Amygdala (tissue), 56 donors: ENCODE measurements at regions not wholly inside any gene's neighbourhood (a gene's known extent, or its start where the extent isn't known, plus 50 kb on each side); places are given as distances from the start of the nearest gene placed in this dataset.

ENCODE experiments used
- DNase-seq, 56 donors: peaks; one replicate each; lab custom pipeline; 2025; lab: John Stamatoyannopoulos, UW

DNA sequence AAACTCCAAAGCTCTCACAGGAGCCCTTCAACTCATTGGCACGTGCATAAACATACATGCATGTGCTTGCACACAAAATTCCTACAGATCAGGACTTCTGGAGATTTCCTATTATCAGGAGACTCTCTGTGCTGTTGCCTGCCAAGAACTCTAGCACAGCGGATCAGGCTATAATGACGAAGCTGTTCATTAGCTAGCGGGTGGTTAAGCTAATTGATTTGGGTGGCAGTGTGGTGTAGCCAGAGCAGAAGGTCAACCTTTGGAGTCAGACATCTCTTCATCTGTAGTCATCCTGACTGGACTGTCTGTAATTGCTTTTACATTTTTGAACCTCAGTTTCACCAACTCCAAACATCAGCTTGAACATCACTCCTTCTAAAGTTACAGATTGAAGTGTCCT, 69.0 kb downstream of the KIF2B start:
- DNase-seq: no peak

DNA sequence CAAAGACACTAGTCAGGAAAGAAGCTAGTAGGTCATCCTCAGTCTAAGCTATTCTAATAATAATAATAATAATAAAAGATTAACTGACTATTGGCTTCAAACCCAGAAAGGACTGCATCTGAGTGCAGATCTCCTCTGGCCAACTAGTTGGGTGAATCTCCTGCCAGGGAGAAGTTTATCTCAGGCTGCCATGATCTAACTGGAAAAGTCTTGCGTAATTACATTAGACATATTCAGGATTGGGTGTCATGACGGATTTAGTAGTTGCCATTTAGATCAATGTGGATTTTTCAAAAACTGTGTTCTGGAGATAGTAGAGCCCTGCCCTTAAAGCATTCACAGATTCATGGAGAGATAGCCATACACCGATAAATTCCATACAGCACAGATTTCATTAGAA, 69.5 kb downstream of the KIF2B start:
- DNase-seq: no peak

- DNase-seq: no peak
Observed at GRCh38 chr17:53894591-53894990, 71.9 kb downstream of the KIF2B start.

DNA sequence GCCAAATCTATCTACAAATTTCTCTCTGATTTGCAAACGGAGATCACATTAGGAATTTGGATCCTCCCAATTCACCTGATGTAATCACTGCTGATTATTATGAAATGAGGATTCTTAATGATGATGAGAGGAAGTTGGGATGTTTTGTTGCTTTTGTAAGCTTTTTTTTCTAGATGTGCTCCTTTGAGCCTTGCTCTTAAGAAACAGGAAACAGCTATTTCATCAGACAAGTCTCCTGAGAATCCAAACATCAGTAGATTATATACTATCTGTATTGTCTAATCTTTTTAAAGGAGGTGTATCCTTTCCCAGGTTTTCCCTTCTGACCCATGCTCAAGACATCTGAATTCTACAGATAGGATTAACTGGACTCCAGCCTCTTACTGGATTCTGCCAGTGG, 73.3 kb downstream of the KIF2B start:
- no peak for DNase-seq

- DNase-seq: no peak
Observed at GRCh38 chr17:53900951-53901350, 78.2 kb downstream of the KIF2B start.

- DNase-seq: no peak
Observed at GRCh38 chr17:53907435-53907834, 84.7 kb downstream of the KIF2B start.

GRCh38 chr17:53909802-53910201, 87.1 kb downstream of the KIF2B start:
- no peak for DNase-seq

DNA sequence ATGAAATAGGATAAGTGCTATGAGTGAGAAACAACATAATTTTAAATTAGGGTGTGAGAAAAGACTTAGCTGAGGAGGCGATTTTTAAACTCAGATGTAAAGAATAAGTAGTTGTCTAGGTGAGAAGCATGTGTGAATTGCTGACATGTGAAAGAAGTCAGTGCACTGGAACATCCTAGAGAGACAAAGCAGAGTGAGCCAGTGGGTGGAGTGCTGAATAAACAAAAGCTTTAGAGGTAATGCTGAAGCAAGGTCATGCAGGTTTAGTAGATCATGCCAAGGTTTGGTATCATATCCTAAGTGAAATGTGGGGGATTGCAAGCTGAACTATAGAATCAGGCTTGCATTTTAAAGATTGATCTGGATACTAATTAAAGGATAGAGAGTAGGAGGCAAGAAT, 89.4 kb downstream of the KIF2B start:
- no peak for DNase-seq

DNA sequence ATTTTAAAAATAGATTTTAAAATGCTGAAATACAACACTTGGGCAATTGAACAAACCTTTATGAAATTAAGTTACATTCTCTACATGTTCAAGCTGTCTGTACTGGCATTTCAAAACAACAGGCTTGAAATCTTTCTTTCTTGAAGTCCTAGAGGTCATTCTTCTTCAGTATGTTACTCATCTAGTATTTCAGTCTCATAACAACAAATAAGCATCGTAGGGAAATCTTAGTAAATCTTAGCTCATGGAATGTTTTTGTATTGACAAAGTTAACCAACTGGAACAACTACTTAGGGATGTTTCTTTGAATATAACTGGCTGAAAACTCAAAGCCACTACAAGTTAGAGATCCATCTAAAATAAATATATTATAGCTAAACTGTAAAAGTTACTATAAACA, 96.6 kb downstream of the KIF2B start:
- no peak for DNase-seq

DNA sequence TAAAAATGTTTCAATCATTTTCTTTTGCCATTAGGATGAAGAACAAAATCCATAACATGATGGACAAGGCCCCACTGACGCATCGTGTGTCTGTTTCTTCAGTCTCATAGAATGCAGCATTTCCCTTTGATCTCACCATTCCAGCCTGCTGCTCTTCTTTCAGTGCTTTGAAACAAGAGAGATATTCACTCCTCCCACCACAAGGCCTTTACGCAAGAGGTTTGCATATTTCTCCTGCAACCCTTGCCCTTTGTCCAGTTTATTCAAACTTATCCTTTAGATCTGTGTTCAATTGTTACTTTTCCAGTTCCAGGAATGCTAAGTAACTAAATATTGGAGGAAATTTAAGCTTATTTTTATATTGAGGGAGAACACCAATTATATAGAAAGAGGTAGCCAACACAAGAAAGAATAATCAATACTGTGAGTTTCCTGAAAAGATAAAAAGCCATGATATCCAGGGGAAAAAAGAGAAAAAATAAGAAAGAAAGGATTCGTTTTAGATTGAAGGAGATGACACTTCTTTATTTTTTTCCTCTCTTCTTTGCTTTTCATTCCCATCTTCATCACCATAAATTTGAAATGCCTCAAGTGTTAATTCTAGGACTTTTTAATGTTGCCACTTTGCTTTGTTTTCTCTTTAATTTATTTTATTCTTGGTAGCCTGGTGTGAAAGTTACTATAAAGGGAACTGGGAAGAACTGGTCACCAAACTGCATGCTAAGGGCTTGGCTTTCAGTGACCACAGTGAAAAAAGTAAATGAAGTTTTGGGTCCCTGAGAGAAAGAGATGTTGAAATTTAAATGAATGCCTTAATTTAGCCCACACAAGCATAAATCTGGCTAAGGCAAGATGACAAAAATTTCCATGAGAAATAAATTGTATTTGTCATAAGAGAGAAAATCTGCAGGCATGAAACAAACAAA, 102.1 kb downstream of the KIF2B start:
- DNase-seq: no peak

DNA sequence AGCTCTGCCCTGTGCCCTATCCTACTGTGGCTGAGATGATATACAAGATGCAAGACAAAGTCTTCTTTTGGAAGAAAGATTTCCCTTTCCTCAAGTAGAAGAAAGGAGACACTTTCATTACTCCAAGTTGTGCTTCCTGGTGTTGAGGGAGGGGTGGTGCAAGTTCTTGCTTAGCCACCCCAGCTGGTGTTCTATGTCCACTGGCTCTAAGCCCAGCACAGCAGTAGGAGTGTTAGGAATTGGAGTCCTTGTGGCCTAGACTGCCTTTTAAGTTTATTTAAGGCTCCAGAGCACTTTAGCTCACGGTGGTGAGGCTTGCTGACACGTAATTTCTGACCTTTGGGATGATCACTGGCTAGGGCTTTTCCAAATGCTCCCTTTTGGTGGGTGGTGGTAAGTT, 109.7 kb downstream of the KIF2B start:
- no peak for DNase-seq

- DNase-seq: no peak
Observed at GRCh38 chr17:53934931-53935330, 112.2 kb downstream of the KIF2B start.

DNA sequence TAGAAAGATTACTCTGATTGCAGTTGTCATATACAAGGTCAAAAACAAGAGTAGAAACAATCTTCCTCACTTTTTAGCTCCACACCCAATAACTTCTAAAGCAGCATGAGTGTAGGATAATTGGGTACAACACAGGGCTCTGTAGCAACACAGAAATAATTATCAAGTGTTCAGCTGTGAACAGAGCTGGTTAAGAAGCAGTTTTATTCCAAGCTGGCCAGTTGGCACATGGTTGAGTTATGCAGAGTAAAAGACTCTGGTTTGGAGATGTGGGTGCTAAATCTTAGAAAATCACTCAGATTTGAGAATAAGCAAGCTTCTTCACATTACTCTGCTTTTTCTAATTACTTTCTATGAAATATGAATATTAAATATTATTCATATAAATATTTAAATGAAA, 118.5 kb downstream of the KIF2B start:
- DNase-seq: no peak

DNA sequence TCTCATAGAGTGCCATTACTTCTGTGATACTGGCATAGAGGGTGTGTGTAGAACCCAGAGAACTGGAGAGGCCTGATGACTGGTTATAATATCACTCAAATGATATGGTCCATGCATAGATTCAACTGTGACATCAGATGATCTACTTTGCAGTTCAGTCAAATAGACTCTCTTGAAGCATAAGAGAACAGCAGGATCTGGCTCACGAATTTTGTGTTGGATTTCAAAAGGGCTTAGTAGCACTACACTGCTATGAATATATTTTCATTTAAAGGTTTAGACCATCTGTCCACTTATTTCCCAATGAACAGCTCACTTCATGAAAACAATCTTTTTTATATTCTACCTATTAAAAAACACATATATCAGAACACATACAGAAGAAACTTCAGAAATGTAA, 119.7 kb downstream of the KIF2B start:
- DNase-seq: no peak

- DNase-seq: no peak
Observed at GRCh38 chr17:53942898-53943297, 120.2 kb downstream of the KIF2B start.

GRCh38 chr17:53948323-53948722, 125.6 kb downstream of the KIF2B start:
- DNase-seq: no peak

GRCh38 chr17:53949473-53950090, 126.9 kb downstream of the KIF2B start:
- no peak for DNase-seq

DNA sequence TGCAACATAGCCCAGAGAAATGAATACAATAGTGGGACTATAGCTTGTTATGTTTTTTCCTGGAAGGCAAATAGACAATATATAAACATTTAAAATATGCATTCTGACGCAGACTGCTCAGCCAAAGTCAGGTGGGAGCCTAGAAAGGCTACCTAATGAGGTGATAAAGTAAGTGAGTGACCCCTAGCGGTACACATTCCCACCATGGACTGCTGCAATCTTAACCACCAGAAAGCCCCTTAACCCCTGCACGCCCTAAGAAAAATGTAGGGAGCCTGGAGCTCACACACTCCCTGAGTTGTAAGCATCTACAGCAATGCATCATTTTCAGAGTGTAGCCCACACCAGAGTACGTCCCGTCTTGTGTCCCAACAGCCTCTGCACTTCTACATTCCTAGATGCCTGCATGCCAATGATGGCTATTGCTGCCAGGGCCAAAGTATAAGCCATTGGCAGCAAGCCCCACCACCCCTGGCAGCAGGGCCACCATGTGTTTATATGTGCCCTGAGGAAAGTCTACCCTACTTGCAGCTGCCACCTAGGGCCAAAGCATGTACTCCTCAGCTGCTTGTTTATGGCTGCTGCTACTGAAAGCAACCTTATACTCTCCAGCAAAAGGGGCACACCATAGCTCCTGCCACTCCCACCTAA, 127.6 kb downstream of the KIF2B start:
- no peak for DNase-seq

- DNase-seq: no peak
Observed at GRCh38 chr17:53950858-53951250, 128.1 kb downstream of the KIF2B start.

DNA sequence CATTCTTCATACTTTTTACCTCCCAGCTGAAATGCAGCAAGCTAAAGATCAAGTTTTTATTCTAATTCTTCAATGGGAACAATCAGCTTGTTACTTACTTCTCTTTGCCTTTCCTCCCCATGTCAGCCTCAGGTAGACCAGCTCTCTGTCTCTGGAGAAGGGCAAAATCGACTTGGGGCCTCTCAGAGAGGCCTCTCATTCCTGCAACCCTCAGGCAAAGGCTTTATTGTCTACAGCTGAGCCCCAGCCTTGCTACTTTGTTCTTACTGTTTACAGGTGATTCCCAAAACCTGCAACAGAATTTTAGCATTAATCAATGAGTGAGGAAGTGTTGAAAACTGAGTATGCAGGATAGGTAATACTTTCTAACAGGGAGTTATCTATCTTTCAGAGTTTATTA, 148.6 kb downstream of the KIF2B start:
- DNase-seq: no peak

- no peak for DNase-seq
Observed at GRCh38 chr17:53979991-53980390, 157.3 kb downstream of the KIF2B start.

DNA sequence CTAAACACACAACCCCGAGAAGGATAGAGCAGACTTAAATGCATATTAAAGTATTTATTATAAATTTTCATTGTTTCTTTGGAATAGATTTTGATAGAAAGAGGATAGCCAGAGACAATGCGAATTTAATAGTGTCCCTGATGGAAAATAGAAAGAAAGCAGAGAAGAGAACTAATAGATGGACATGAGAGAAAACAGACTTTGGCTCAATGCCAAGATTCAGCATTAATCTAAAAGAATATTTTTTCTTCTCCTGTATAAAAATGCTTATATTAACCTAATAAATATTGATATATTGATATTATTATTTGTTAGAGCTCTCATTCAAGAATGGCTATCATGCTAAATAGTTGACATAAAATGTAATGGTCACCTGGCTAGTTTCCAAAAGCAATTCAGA, 173.4 kb downstream of the KIF2B start:
- no peak for DNase-seq
